GM23338 (cell line): ENCODE measurements at regions not wholly inside any gene's neighbourhood (a gene's known extent, or its start where the extent isn't known, plus 50 kb on each side); places are given as distances from the start of the nearest gene placed in this dataset.

ENCODE experiments used
- ATAC-seq: fragments of 200-7000 bp; cut with Tn5 transposase; 3 replicates; pipeline ENCODE4 v1.9.1; 2020
- DNase-seq: peaks from one replicate; pipeline ENCODE4 v3.0.0-alpha.2; 2015; ENCODE audit warnings: low spot score
- H2AFZ ChIP-seq: fragments of 200-600 bp; sonication (generic); 2 replicates; pipeline ENCODE4 v1.8.0; 2016; ENCODE audit warnings: antibody characterized with exemption, mild to moderate bottlenecking, moderate library complexity
- H3F3A ChIP-seq: fragments of 200-600 bp; sonication (generic); replicated peaks from 2 replicates; pipeline ENCODE4 v1.8.0; 2017; ENCODE audit warnings: antibody characterized with exemption, mixed run types, low read depth
- H3K27ac ChIP-seq: fragments of 200-600 bp; sonication (generic); 2 replicates; pipeline ENCODE4 v1.6.1; 2016; ENCODE audit warnings: low read depth
- H3K27me3 ChIP-seq: fragments of 200-600 bp; sonication (generic); 2 replicates; pipeline ENCODE4 v1.8.0; 2016; ENCODE audit warnings: mild to moderate bottlenecking, mixed run types, moderate library complexity; ENCODE audit not compliant: insufficient read depth
- H3K36me3 ChIP-seq: fragments of 200-600 bp; sonication (generic); 2 replicates; pipeline ENCODE4 v1.8.0; 2016; ENCODE audit warnings: mild to moderate bottlenecking; ENCODE audit not compliant: insufficient read depth
- H3K4me1 ChIP-seq: fragments of 200-600 bp; sonication (generic); 2 replicates; pipeline ENCODE4 v1.8.0; 2016; ENCODE audit warnings: mild to moderate bottlenecking, moderate library complexity; ENCODE audit not compliant: insufficient read depth
- H3K4me2 ChIP-seq: fragments of 200-600 bp; sonication (generic); 2 replicates; pipeline ENCODE4 v1.7.1; 2017; ENCODE audit warnings: mixed run types
- H3K4me3 ChIP-seq: fragments of 200-600 bp; sonication (generic); 2 replicates; pipeline ENCODE4 v1.6.1; 2016; ENCODE audit warnings: mixed run types
- H3K79me2 ChIP-seq: fragments of 200-600 bp; sonication (generic); replicated peaks from 2 replicates; pipeline ENCODE4 v1.8.0; 2017; ENCODE audit warnings: mild to moderate bottlenecking; ENCODE audit not compliant: insufficient read depth
- H3K9me2 ChIP-seq: fragments of 200-600 bp; sonication (generic); 2 replicates; pipeline ENCODE4 v1.8.0; 2017; ENCODE audit not compliant: insufficient read depth
- H4K20me1 ChIP-seq: fragments of 200-600 bp; sonication (generic); replicated peaks from 2 replicates; pipeline ENCODE4 v1.8.0; 2017; ENCODE audit warnings: mild to moderate bottlenecking; ENCODE audit not compliant: insufficient read depth
- H3K27ac Mint-ChIP-seq: 2 replicates; pipeline ENCODE4 v1.8.0; 2020; ENCODE audit warnings: inconsistent platforms, mild to moderate bottlenecking, moderate library complexity, mixed read lengths
- H3K27me3 Mint-ChIP-seq: 3 replicates; pipeline ENCODE4 v1.8.0; 2022; ENCODE audit warnings: low read depth, mild to moderate bottlenecking, moderate library complexity, mixed read lengths, inconsistent platforms; ENCODE audit not compliant: insufficient read depth, poor library complexity
- H3K36me3 Mint-ChIP-seq: 3 replicates; pipeline ENCODE4 v1.8.0; 2021; ENCODE audit warnings: low read depth, mild to moderate bottlenecking, inconsistent platforms, moderate library complexity, mixed read lengths
- H3K4me1 Mint-ChIP-seq: 3 replicates; pipeline ENCODE4 v1.8.0; 2020; ENCODE audit warnings: mild to moderate bottlenecking, inconsistent platforms, mixed read lengths
- H3K4me3 Mint-ChIP-seq: 3 replicates; pipeline ENCODE4 v1.8.0; 2021; ENCODE audit warnings: moderate library complexity, mild to moderate bottlenecking, inconsistent platforms, mixed read lengths
- H3K9me3 Mint-ChIP-seq: 3 replicates; pipeline ENCODE4 v1.8.0; 2020; ENCODE audit warnings: moderate library complexity, mild to moderate bottlenecking, inconsistent platforms, mixed read lengths
- CREB1 ChIP-seq: fragments of 250-450 bp; sonication (Bioruptor Pico); IDR thresholded peaks from 2 replicates; pipeline ENCODE4 v1.5.0; 2020; ENCODE audit warnings: low read depth, mild to moderate bottlenecking, moderate library complexity
- CTCF ChIP-seq, 2 experiments: fragments of 200-600 bp in 1 of 2; sonication (generic) in 1 of 2; conservative IDR thresholded peaks; 2 replicates each; pipeline versions ENCODE4 v1.5.1 to v1.6.1; 2016 to 2017; ENCODE audit warnings: antibody characterized with exemption in 2 of 2, low read depth in 2 of 2, mild to moderate bottlenecking in 2 of 2, moderate library complexity in 1 of 2
- ETS1 ChIP-seq: IDR thresholded peaks from 2 replicates; pipeline ENCODE4 v1.6.1; 2016; ENCODE audit warnings: antibody characterized with exemption
- EZH2 ChIP-seq: fragments of 200-600 bp; sonication (generic); IDR thresholded peaks from one replicate; pipeline ENCODE4 v1.8.0; 2017; ENCODE audit warnings: antibody characterized with exemption, mild to moderate bottlenecking, low read depth; ENCODE audit not compliant: unreplicated experiment
- EZH2phosphoT487 ChIP-seq: fragments of 200-600 bp; sonication (generic); IDR thresholded peaks from one replicate; pipeline ENCODE4 v1.8.1; 2018; ENCODE audit warnings: antibody characterized with exemption; ENCODE audit not compliant: unreplicated experiment
- JUNB ChIP-seq: IDR thresholded peaks from one replicate; pipeline ENCODE4 v1.6.1; 2016; ENCODE audit warnings: antibody characterized with exemption; ENCODE audit not compliant: unreplicated experiment
- POLR2AphosphoS5 ChIP-seq: IDR thresholded peaks from 2 replicates; pipeline ENCODE4 v1.6.1; 2016; ENCODE audit warnings: antibody characterized with exemption, low read depth
- REST ChIP-seq: IDR thresholded peaks from one replicate; pipeline ENCODE4 v1.6.1; 2018; ENCODE audit warnings: antibody characterized with exemption; ENCODE audit not compliant: unreplicated experiment
- ZNF114 ChIP-seq: fragments of 250-450 bp; sonication (Bioruptor Pico); IDR thresholded peaks from 2 replicates; pipeline ENCODE4 v1.5.0; 2020; ENCODE audit warnings: mild to moderate bottlenecking, moderate library complexity
- ZNF331 ChIP-seq: fragments of 250-450 bp; sonication (Bioruptor Pico); IDR thresholded peaks from 2 replicates; pipeline ENCODE4 v1.5.0; 2020; ENCODE audit warnings: low read depth, mild to moderate bottlenecking, moderate library complexity
- ZNF462 ChIP-seq: fragments of 250-450 bp; sonication (Bioruptor Pico); IDR thresholded peaks from 2 replicates; pipeline ENCODE4 v1.5.0; 2020; ENCODE audit warnings: mild to moderate bottlenecking, moderate library complexity

GRCh38 chr13:54859827-54860226, 1831.2 kb downstream of the OLFM4 start (continued):
- TF ChIP-seq ZNF462 (no peak), EZH2phosphoT487 (no peak), POLR2AphosphoS5 (no peak), ZNF331 (CRISPR knock-in tag) (no peak), EZH2 (no peak), ZNF114 (CRISPR knock-in tag) (no peak)

- H3K36me3 Mint-ChIP-seq = peaks cover 3% of the 10 kb centered on the region; the same call in 1 of the 3 replicates
- peak; percentile 51; the same call in 2 of the 3 replicates for ATAC-seq
- TF ChIP-seq CREB1 = no peak
- no peak for TF ChIP-seq JUNB
- no peak for TF ChIP-seq ETS1
- TF ChIP-seq ZNF331 (CRISPR knock-in tag) = no peak
- TF ChIP-seq CTCF (conservative IDR thresholded peaks at IDR 0.05; ENCODE audit: low read depth in 2 of 2) = no peak
- TF ChIP-seq REST = no peak
- TF ChIP-seq EZH2phosphoT487 = no peak
Measured at GRCh38 chr13:54875111-54875510, 1846.5 kb downstream of the OLFM4 start.

More at GRCh38 chr13:54875111-54875510, 1846.5 kb downstream of the OLFM4 start:
- DNase-seq = peak; percentile 48
- Histone ChIP-seq H3K36me3 (no peaks in the 10 kb centered on the region), H3K4me2 (peak overlapping the region; percentile 11; the same call in 1 of the 2 replicates), H3F3A (no peaks in the 10 kb centered on the region), H3K4me1 (peaks cover 21% of the 10 kb centered on the region), H4K20me1 (no peaks in the 10 kb centered on the region), H2AFZ (no peak overlapping the region), H3K79me2 (no peaks in the 10 kb centered on the region), H3K9me2 (no peaks in the 10 kb centered on the region), H3K27ac (no peak overlapping the region), H3K4me3 (no peak overlapping the region), H3K27me3 (no peaks in the 10 kb centered on the region)
- H3K4me1 Mint-ChIP-seq = peaks cover 11% of the 10 kb centered on the region
- no peak overlapping the region for H3K4me3 Mint-ChIP-seq
- H3K9me3 Mint-ChIP-seq = 0 out of 3 replicates have a peak, but pooled peaks cover 2% of the 10 kb centered on the region
- H3K27ac Mint-ChIP-seq = no peak overlapping the region
- peaks cover 4% of the 10 kb centered on the region for H3K27me3 Mint-ChIP-seq
